H1 (cell line): ENCODE measurements at regions not wholly inside any gene's neighbourhood (a gene's known extent, or its start where the extent isn't known, plus 50 kb on each side); places are given as distances from the start of the nearest gene placed in this dataset.

Source experiments
- CEBPB ChIP-seq: IDR thresholded peaks from 2 replicates; pipeline ENCODE4 v1.6.1; 2012; ENCODE audit warnings: low read depth, low read length
- EP300 ChIP-seq, 2 experiments: IDR thresholded peaks; 1 replicate in 1 of 2; 2 replicates in 1 of 2; pipeline ENCODE4 v1.6.1; 2011 to 2012; ENCODE audit warnings: low read depth in 2 of 2, low read length in 2 of 2, mild to moderate bottlenecking in 2 of 2, borderline replicate concordance in 1 of 2, inconsistent platforms in 1 of 2, moderate library complexity in 1 of 2
- EZH2 ChIP-seq: fragments of 200-600 bp; sonication (generic); IDR thresholded peaks from 2 replicates; pipeline ENCODE4 v1.7.1; 2012; ENCODE audit warnings: low read depth, mild to moderate bottlenecking, moderate library complexity, low read length, inconsistent platforms; ENCODE audit not compliant: severe bottlenecking
- GABPA ChIP-seq: IDR thresholded peaks from 2 replicates; pipeline ENCODE4 v1.6.1; 2011; ENCODE audit warnings: mild to moderate bottlenecking, low read length, moderate library complexity, borderline replicate concordance; ENCODE audit not compliant: insufficient read depth
- JUN ChIP-seq: IDR thresholded peaks from 2 replicates; pipeline ENCODE4 v1.6.1; 2011; ENCODE audit warnings: low read depth, mild to moderate bottlenecking, improper control_type of control experiment, low read length
- NRF1 ChIP-seq: IDR thresholded peaks from 2 replicates; pipeline ENCODE4 v1.6.1; 2011; ENCODE audit warnings: mild to moderate bottlenecking, low read depth, low read length, improper control_type of control experiment
- RAD21 ChIP-seq, 2 experiments: IDR thresholded peaks in 1 of 2; conservative IDR thresholded peaks in 1 of 2; 2 replicates each; pipeline ENCODE4 v1.6.1; 2011; ENCODE audit warnings: low read depth in 2 of 2, low read length in 2 of 2, improper control_type of control experiment in 1 of 2, inconsistent platforms in 1 of 2, mild to moderate bottlenecking in 1 of 2, moderate library complexity in 1 of 2
- SP1 ChIP-seq: IDR thresholded peaks from 2 replicates; pipeline ENCODE4 v1.6.1; 2011; ENCODE audit warnings: low read depth, low read length
- TAF1 ChIP-seq: IDR thresholded peaks from 2 replicates; pipeline ENCODE4 v1.6.1; 2011; ENCODE audit warnings: mild to moderate bottlenecking, low read depth, low read length
- TF ChIP-seq, protein P1 (sequence below): IDR thresholded peaks from 2 replicates; pipeline ENCODE4 v1.6.1; 2011; ENCODE audit warnings: low read depth, mild to moderate bottlenecking, low read length; ENCODE audit not compliant: insufficient read depth

DNA sequence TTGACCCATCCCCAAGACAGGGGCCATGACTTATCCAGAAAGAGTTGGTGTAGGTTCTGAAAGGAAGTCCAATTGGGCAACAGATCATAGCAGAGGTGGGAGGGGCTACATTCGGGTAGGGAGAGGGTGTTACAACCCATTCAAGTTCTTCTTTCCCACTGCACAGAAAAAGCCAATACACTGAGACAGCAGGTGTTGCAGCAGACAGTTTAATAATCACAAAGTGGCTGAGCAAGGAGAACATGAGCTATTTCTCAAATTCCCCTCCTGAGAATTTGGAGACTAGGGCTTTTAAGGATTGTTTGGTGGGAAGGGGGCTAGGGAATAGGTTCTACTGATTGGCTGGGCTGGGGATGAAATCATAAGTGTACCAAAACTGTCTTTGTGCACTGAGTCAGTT, 328.4 kb upstream of the POU3F1 start:
- TF ChIP-seq CEBPB (no peak), EZH2 (no peak), EP300 (IDR thresholded peaks at IDR 0.05; ENCODE audit: borderline replicate concordance in 1 of 2, low read depth in 2 of 2, low read length in 2 of 2) (no peak), JUN (no peak), RAD21 (IDR thresholded peaks at IDR 0.05 in 1 of 2, conservative IDR thresholded peaks at IDR 0.05 in 1 of 2; ENCODE audit: low read depth in 2 of 2, low read length in 2 of 2) (no peak), TAF1 (no peak), NRF1 (no peak), GABPA (no peak), SP1 (no peak)
- TF ChIP-seq, protein P1, sequence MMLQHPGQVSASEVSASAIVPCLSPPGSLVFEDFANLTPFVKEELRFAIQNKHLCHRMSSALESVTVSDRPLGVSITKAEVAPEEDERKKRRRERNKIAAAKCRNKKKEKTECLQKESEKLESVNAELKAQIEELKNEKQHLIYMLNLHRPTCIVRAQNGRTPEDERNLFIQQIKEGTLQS: no peak
